IMR-90 (cell line): ENCODE measurements at regions not wholly inside any gene's neighbourhood (a gene's known extent, or its start where the extent isn't known, plus 50 kb on each side); places are given as distances from the start of the nearest gene placed in this dataset.

Experiments
- ATAC-seq: fragments of 200-7000 bp; cut with Tn5 transposase; 2 replicates; pipeline ENCODE4 v1.9.1; 2020; ENCODE audit warnings: low read depth, mild to moderate bottlenecking, moderate library complexity
- BruUV-seq: library from RNA; stranded (reverse); fragments of 400-500 nt; replicated peaks from 2 replicates; lab custom pipeline; 2021; lab: Mats Ljungman, UMichigan
- CTCF ChIA-PET: fragments of 300-600 bp; formaldehyde crosslinking; extraction: SDS; loops from one replicate; lab custom pipeline; 2021; ENCODE audit warnings: antibody characterized with exemption; lab: Yijun Ruan, JAX
- POLR2A ChIA-PET: fragments of 300-600 bp; sonication (Branson Sonifier 250); formaldehyde crosslinking; loops from one replicate; lab custom pipeline; 2022; ENCODE audit warnings: antibody characterized with exemption; ENCODE audit not compliant: unreplicated experiment; lab: Charles Lee
- DNase-seq: peaks from one replicate; pipeline ENCODE4 v3.0.0; 2013
- H2AFZ ChIP-seq: replicated peaks from 2 replicates; pipeline ENCODE3; 2013; ENCODE audit warnings: low read length, mild to moderate bottlenecking; ENCODE audit not compliant: poor library complexity
- H2AK5ac ChIP-seq: 2 replicates; pipeline ENCODE4 v1.6.1; 2013; ENCODE audit warnings: low read depth, low read length, inconsistent platforms
- H2AK9ac ChIP-seq: replicated peaks from 2 replicates; pipeline ENCODE3; 2013; ENCODE audit warnings: mild to moderate bottlenecking, low read depth, low read length, moderate library complexity; ENCODE audit not compliant: poor library complexity
- H2BK120ac ChIP-seq: 2 replicates; pipeline ENCODE4 v1.6.1; 2013; ENCODE audit warnings: low read depth, low read length, inconsistent platforms
- H2BK15ac ChIP-seq: 3 replicates; pipeline ENCODE4 v1.6.1; 2013; ENCODE audit warnings: low read depth, low read length, inconsistent platforms
- H2BK20ac ChIP-seq: 2 replicates; pipeline ENCODE4 v1.6.1; 2013; ENCODE audit warnings: low read depth, mild to moderate bottlenecking, inconsistent platforms, low read length, moderate library complexity
- H2BK5ac ChIP-seq: 2 replicates; pipeline ENCODE4 v1.6.1; 2013; ENCODE audit warnings: mild to moderate bottlenecking, low read depth, low read length, inconsistent platforms; ENCODE audit not compliant: poor library complexity, severe bottlenecking
- H3K14ac ChIP-seq: replicated peaks from 2 replicates; pipeline ENCODE4 v1.6.1; 2013; ENCODE audit warnings: low read depth, low read length, inconsistent platforms
- H3K18ac ChIP-seq: 2 replicates; pipeline ENCODE4 v1.6.1; 2013; ENCODE audit warnings: low read depth, low read length, control low read depth
- H3K23ac ChIP-seq: 2 replicates; pipeline ENCODE4 v1.6.1; 2013; ENCODE audit warnings: low read depth, low read length, inconsistent platforms
- H3K27ac ChIP-seq: 2 replicates; pipeline ENCODE4 v1.5.1; 2013; ENCODE audit warnings: mild to moderate bottlenecking, control low read depth, low read length; ENCODE audit not compliant: insufficient read depth
- H3K27me3 ChIP-seq: 2 replicates; pipeline ENCODE4 v1.6.1; 2013; ENCODE audit warnings: low read length; ENCODE audit not compliant: control insufficient read depth, insufficient read depth
- H3K36me3 ChIP-seq: 2 replicates; pipeline ENCODE4 v1.6.1; 2013; ENCODE audit warnings: low read length, mixed read lengths; ENCODE audit not compliant: control insufficient read depth, insufficient read depth
- H3K4ac ChIP-seq: 2 replicates; pipeline ENCODE4 v1.6.1; 2013; ENCODE audit warnings: low read depth, low read length, inconsistent platforms
- H3K4me1 ChIP-seq: 2 replicates; pipeline ENCODE4 v1.6.1; 2013; ENCODE audit warnings: low read length, mixed read lengths; ENCODE audit not compliant: control insufficient read depth, insufficient read depth
- H3K4me2 ChIP-seq: 2 replicates; pipeline ENCODE4 v1.6.1; 2013; ENCODE audit warnings: low read depth, mild to moderate bottlenecking, control low read depth, low read length, moderate library complexity
- H3K4me3 ChIP-seq: 2 replicates; pipeline ENCODE4 v1.5.1; 2013; ENCODE audit warnings: low read depth, mild to moderate bottlenecking, control low read depth, low read length, moderate library complexity; ENCODE audit not compliant: insufficient read depth
- H3K56ac ChIP-seq: 2 replicates; pipeline ENCODE4 v1.6.1; 2013; ENCODE audit warnings: low read length, inconsistent platforms; ENCODE audit not compliant: insufficient read depth; ENCODE audit errors: extremely low read depth
- H3K79me1 ChIP-seq, 2 experiments: 2 replicates each; pipeline ENCODE4 v1.6.1; 2013; ENCODE audit warnings: low read length in 2 of 2, inconsistent platforms in 1 of 2, low read depth in 1 of 2
- H3K9ac ChIP-seq: 2 replicates; pipeline ENCODE4 v1.6.1; 2013; ENCODE audit warnings: low read depth, low read length, control low read depth
- H3K9me1 ChIP-seq: 2 replicates; pipeline ENCODE4 v1.6.1; 2013; ENCODE audit warnings: low read length, inconsistent platforms; ENCODE audit not compliant: insufficient read depth
- H3K9me3 ChIP-seq: 2 replicates; pipeline ENCODE4 v1.6.1; 2013; ENCODE audit warnings: low read length; ENCODE audit not compliant: control insufficient read depth, insufficient read depth
- H4K20me1 ChIP-seq: 2 replicates; pipeline ENCODE4 v1.6.1; 2013; ENCODE audit warnings: low read length, inconsistent platforms; ENCODE audit not compliant: insufficient read depth
- H4K5ac ChIP-seq: 2 replicates; pipeline ENCODE4 v1.6.1; 2013; ENCODE audit warnings: mild to moderate bottlenecking, low read depth, low read length, control low read depth
- H4K8ac ChIP-seq, 2 experiments: 2 replicates each; pipeline ENCODE4 v1.6.1; 2013; ENCODE audit warnings: low read depth in 2 of 2, low read length in 2 of 2, control low read depth in 1 of 2, inconsistent platforms in 1 of 2
- H4K91ac ChIP-seq: 2 replicates; pipeline ENCODE4 v1.6.1; 2013; ENCODE audit warnings: low read depth, low read length, inconsistent platforms; ENCODE audit not compliant: insufficient read depth
- BHLHE40 ChIP-seq: fragments of 150-350 bp; IDR thresholded peaks from 2 replicates; pipeline ENCODE4 v1.6.1; 2016; ENCODE audit warnings: mild to moderate bottlenecking, low read depth, low read length
- CHD1 ChIP-seq: IDR thresholded peaks from 2 replicates; pipeline ENCODE4 v1.6.1; 2012; ENCODE audit warnings: low read depth, low read length, improper control_type of control experiment
- CTCF ChIP-seq: conservative IDR thresholded peaks from 2 replicates; pipeline ENCODE4 v1.5.1; 2012; ENCODE audit warnings: mild to moderate bottlenecking, low read depth, low read length, improper control_type of control experiment
- ELK1 ChIP-seq: fragments of 150-350 bp; IDR thresholded peaks from 2 replicates; pipeline ENCODE4 v1.6.1; 2016; ENCODE audit warnings: low read depth, mild to moderate bottlenecking, low read length, moderate library complexity, borderline replicate concordance
- MXI1 ChIP-seq: IDR thresholded peaks from 2 replicates; pipeline ENCODE4 v1.6.1; 2012; ENCODE audit warnings: low read depth, mild to moderate bottlenecking, low read length, moderate library complexity, borderline replicate concordance
- WGBS, 2 experiments: methylation state at CpG; one replicate each; pipeline versions ENCODE4 v1.1.5 to v1.1.7; 2013; ENCODE audit warnings: missing lambda C conversion rate in 2 of 2; ENCODE audit not compliant: insufficient read length in 1 of 2; ENCODE audit errors: extremely low coverage in 2 of 2; 5-methylcytosine and 5-hydroxymethylcytosine counted together
- dilution Hi-C: fragments of 300-500 bp; cut with HindIII; formaldehyde crosslinking; loops from one replicate; pipeline ENCODE4 v1.14.3; 2018; ENCODE audit warnings: low sequenced_read_pairs; ENCODE audit not compliant: unreplicated experiment
- in situ Hi-C: fragments of 300-500 bp; cut with MboI; formaldehyde crosslinking; loops from 3 replicates; pipeline ENCODE4 v1.14.3; 2019; ENCODE audit warnings: low sequenced_read_pairs, inconsistent platforms, mixed read lengths
- intact Hi-C: fragments of 100-400 bp; cut with micrococcal nuclease; formaldehyde crosslinking; loops from 2 replicates; pipeline ENCODE4 v1.10.0; 2022

DNA sequence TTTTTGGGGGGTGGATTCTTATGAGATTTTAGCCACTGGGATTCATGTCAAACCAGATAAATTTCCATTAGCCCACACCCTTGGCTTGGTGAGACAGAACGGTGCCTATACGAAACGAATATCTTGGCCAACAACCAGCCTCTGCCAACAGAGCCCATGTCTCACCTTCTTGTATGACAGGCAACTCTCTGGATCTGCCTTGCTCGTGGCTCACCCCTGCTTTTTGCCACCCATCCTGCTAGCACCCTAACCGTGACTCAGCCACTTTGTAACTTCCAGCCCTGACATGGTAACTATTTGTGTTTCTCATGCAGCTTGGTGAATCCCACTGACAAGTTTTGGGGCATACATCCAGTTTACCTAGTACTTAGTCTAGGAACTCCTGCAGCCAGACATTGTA lies 457.0 kb downstream of the SPATA31D1 start:
- Histone ChIP-seq H3K9ac (no peak overlapping the region), H3K4me2 (no peak overlapping the region), H3K36me3 (no peaks in the 10 kb centered on the region), H3K27me3 (no peaks in the 10 kb centered on the region), H4K8ac (no peak overlapping the region), H3K9me3 (peaks cover 6% of the 10 kb centered on the region), H2BK20ac (no peak overlapping the region), H2AFZ (no peak overlapping the region), H3K9me1 (no peaks in the 10 kb centered on the region), H3K18ac (no peak overlapping the region), H2BK15ac (no peak overlapping the region), H4K91ac (no peak overlapping the region), H3K56ac (no peak overlapping the region), H2AK9ac (no peak overlapping the region), H3K79me1 (no peaks in the 10 kb centered on the region), H3K23ac (no peak overlapping the region), H4K20me1 (no peaks in the 10 kb centered on the region), H3K4ac (no peak overlapping the region), H3K4me1 (no peaks in the 10 kb centered on the region), H3K14ac (no peak overlapping the region), H2BK5ac (no peak overlapping the region), H2BK120ac (no peak overlapping the region), H3K4me3 (no peak overlapping the region), H2AK5ac (no peak overlapping the region), H3K27ac (no peak overlapping the region), H4K5ac (no peak overlapping the region)
- DNase-seq (no peak), ATAC-seq (no peak)
- WGBS, 2 experiments: 92% methylated on average over 2 of the region's 5 CpGs; no CpG with 5 or more reads in 1 of the 2 experiments
- in situ Hi-C loops: no loop called here
- BruUV-seq: no TSS peak
- POLR2A ChIA-PET: no interaction called here
- CTCF ChIA-PET: no interaction called here
- TF ChIP-seq CHD1 (no peak), BHLHE40 (no peak), CTCF (no peak), ELK1 (no peak), MXI1 (no peak)
- intact Hi-C loops: no loop called here
- dilution Hi-C loops: no loop called here
